ENCODE measurements at regions not wholly inside any gene's neighbourhood (a gene's known extent, or its start where the extent isn't known, plus 50 kb on each side); places are given as distances from the start of the nearest gene placed in this dataset.

GRCh38 chr6:97440590-97441176, 157.7 kb upstream of the MMS22L start (continued):
- TF ChIP-seq FOXJ3 (CRISPR knock-in tag; IDR thresholded peaks at IDR 0.05) (no peak), RXRA (IDR thresholded peaks at IDR 0.05; ENCODE audit: borderline replicate concordance, low read depth) (no peak), NFIC (IDR thresholded peaks at IDR 0.05; ENCODE audit: borderline replicate concordance) (no peak), FOSL2 (IDR thresholded peaks at IDR 0.05; ENCODE audit: borderline replicate concordance, low read depth) (no peak), MAX (IDR thresholded peaks at IDR 0.05; ENCODE audit: low read depth) (no peak), USF1 (IDR thresholded peaks at IDR 0.05; ENCODE audit: borderline replicate concordance, low read depth) (no peak), IRF3 (IDR thresholded peaks at IDR 0.05; ENCODE audit: low read depth, low read length) (no peak)

- no peak overlapping the region for H3K9ac ChIP-seq
- H3K4me3 ChIP-seq (ENCODE audit: low read depth in 2 of 2, low read length in 1 of 2): no peak overlapping the region
- no peaks in the 10 kb centered on the region for H3K9me3 ChIP-seq
- H4K20me1 ChIP-seq (ENCODE audit: insufficient read depth): no peaks in the 10 kb centered on the region
- H3K4me2 ChIP-seq: no peak overlapping the region
- ChIA-PET POLR2A (no interaction called here), CTCF (interaction anchor here (1.3 kb wide), 1 partner anchor 1402 kb away, joined by 4 read pairs; no protein-coding TSS in a partner anchor)
- 87% methylated on average over 5 of the region's 5 CpGs for WGBS (ENCODE audit: low lambda C conversion rate)
- H3K27ac ChIP-seq (ENCODE audit: low read depth in 2 of 2, low read length in 1 of 2): no peak overlapping the region
- no peaks in the 10 kb centered on the region for H3F3A ChIP-seq (replicated peaks; ENCODE audit: insufficient read depth)
- DNase-seq: no peak
- no peaks in the 10 kb centered on the region for H3K36me3 ChIP-seq (replicated peaks in 1 of 2; ENCODE audit: control insufficient read depth in 1 of 2, insufficient read depth in 2 of 2, low read length in 1 of 2)
- TF ChIP-seq GABPA (IDR thresholded peaks at IDR 0.05; ENCODE audit: low read depth) (no peak), YY1 (IDR thresholded peaks at IDR 0.05; ENCODE audit: low read depth) (no peak), ELF1 (IDR thresholded peaks at IDR 0.05) (no peak), FOXJ3 (CRISPR knock-in tag; IDR thresholded peaks at IDR 0.05) (no peak), MAX (IDR thresholded peaks at IDR 0.05; ENCODE audit: low read depth) (no peak), USF1 (IDR thresholded peaks at IDR 0.05; ENCODE audit: borderline replicate concordance, low read depth) (no peak), REST (IDR thresholded peaks at IDR 0.05; ENCODE audit: low read depth, low read length) (no peak), SMC3 (IDR thresholded peaks at IDR 0.05; ENCODE audit: low read depth, low read length) (no peak), TEAD4 (IDR thresholded peaks at IDR 0.05; ENCODE audit: borderline replicate concordance, insufficient read depth) (no peak), IRF3 (IDR thresholded peaks at IDR 0.05; ENCODE audit: low read depth, low read length) (no peak), USF2 (IDR thresholded peaks at IDR 0.05; ENCODE audit: borderline replicate concordance, low read depth, low read length) (no peak), MXI1 (IDR thresholded peaks at IDR 0.05; ENCODE audit: low read depth, low read length) (no peak), EZH2phosphoT487 (IDR thresholded peaks at IDR 0.05; ENCODE audit: borderline replicate concordance, low read depth) (no peak), SIN3A (IDR thresholded peaks at IDR 0.05; ENCODE audit: borderline replicate concordance, low read depth, low read length) (no peak), NFIC (IDR thresholded peaks at IDR 0.05; ENCODE audit: borderline replicate concordance) (no peak), MEF2A (IDR thresholded peaks at IDR 0.05; ENCODE audit: borderline replicate concordance, low read depth) (no peak), CHD2 (IDR thresholded peaks at IDR 0.05; ENCODE audit: low read length, partially characterized antibody) (no peak), TCF12 (IDR thresholded peaks at IDR 0.05) (no peak)
- H3K27me3 ChIP-seq (ENCODE audit: insufficient read depth): no peaks in the 10 kb centered on the region; the same call in 1 of the 2 replicates
- H2AFZ ChIP-seq (ENCODE audit: low read depth): no peak overlapping the region
- peaks cover 0 to 5% of the 10 kb centered on the region in 2 experiments; a peak in 3 of 4 replicates for H3K4me1 ChIP-seq (ENCODE audit: control insufficient read depth in 1 of 2, insufficient read depth in 2 of 2, low read depth in 1 of 2, low read length in 1 of 2)
- no peaks in the 10 kb centered on the region for H3K79me2 ChIP-seq (ENCODE audit: insufficient read depth)
- no peaks in the 10 kb centered on the region for H3K9me2 ChIP-seq
Observed at GRCh38 chr6:97443408-97444080, 160.5 kb upstream of the MMS22L start.
